A549 (cell line): ENCODE measurements at regions not wholly inside any gene's neighbourhood (a gene's known extent, or its start where the extent isn't known, plus 50 kb on each side); places are given as distances from the start of the nearest gene placed in this dataset.

Experiments
- ATAC-seq, 2 experiments: fragments of 200-7000 bp in 1 of 2; fragments of >200 bp in 1 of 2; cut with Nextera tagmentation in 1 of 2; cut with Tn5 transposase in 1 of 2; 3 replicates each; pipeline versions ENCODE4 v1.8.0 to v1.9.1; 2018 to 2020; ENCODE audit warnings: mild to moderate bottlenecking in 1 of 2, moderate library complexity in 1 of 2
- CTCF ChIA-PET: fragments of 300-600 bp; sonication (Branson Sonifier 250); formaldehyde crosslinking; extraction: SDS; loops from one replicate; lab custom pipeline; 2021; ENCODE audit warnings: antibody characterized with exemption, inconsistent platforms; lab: Yijun Ruan, JAX
- POLR2A ChIA-PET: fragments of 350-600 bp; formaldehyde crosslinking; extraction: SDS; loops from one replicate; lab custom pipeline; 2021; ENCODE audit warnings: antibody characterized with exemption, inconsistent platforms; lab: Yijun Ruan, JAX
- DNase-seq, 2 experiments: peaks; one replicate each; pipeline versions ENCODE4 v3.0.0 to v3.0.0-alpha.2; 2011 to 2016; ENCODE audit warnings: low read depth in 1 of 2, low spot score in 1 of 2
- FAIRE-seq: peaks from 2 replicates; lab custom pipeline; 2011; peaks lifted over from hg19 to GRCh38; lab: Jason Lieb, UNC
- H3K27ac ChIP-seq, 2 experiments: fragments of >200 bp; sonication (Bioruptor Twin); formaldehyde crosslinking; 3 replicates each; pipeline ENCODE4 v1.5.1; 2016 to 2017
- H3K4me1 ChIP-seq: fragments of >200 bp; sonication (Bioruptor Twin); formaldehyde crosslinking; 3 replicates; pipeline ENCODE4 v1.6.1; 2016
- H3K4me2 ChIP-seq: fragments of >200 bp; sonication (Bioruptor Twin); formaldehyde crosslinking; 3 replicates; pipeline ENCODE4 v1.6.1; 2016
- H3K4me3 ChIP-seq: fragments of >200 bp; sonication (Bioruptor Twin); formaldehyde crosslinking; 3 replicates; pipeline ENCODE4 v1.5.1; 2016
- H3K9me3 ChIP-seq: fragments of >200 bp; sonication (Bioruptor Twin); formaldehyde crosslinking; 3 replicates; pipeline ENCODE4 v1.6.1; 2016
- CBX2 ChIP-seq: fragments of 200-600 bp; sonication (generic); IDR thresholded peaks from 2 replicates; pipeline ENCODE4 v1.6.1; 2016; ENCODE audit warnings: low read depth, mild to moderate bottlenecking, borderline replicate concordance
- E2F6 ChIP-seq: IDR thresholded peaks from 2 replicates; pipeline ENCODE4 v1.6.1; 2012; ENCODE audit warnings: low read depth, borderline replicate concordance
- EHMT2 ChIP-seq: fragments of 200-600 bp; sonication (generic); IDR thresholded peaks from 2 replicates; pipeline ENCODE4 v1.6.1; 2016; ENCODE audit warnings: antibody characterized with exemption, low read depth, mild to moderate bottlenecking, moderate library complexity
- ELK1 ChIP-seq: fragments of 150-350 bp; IDR thresholded peaks from 2 replicates; pipeline ENCODE4 v1.6.1; 2014; ENCODE audit warnings: low read depth, mild to moderate bottlenecking, low read length
- EP300 ChIP-seq, 2 experiments: fragments of >200 bp; sonication (Bioruptor Twin); formaldehyde crosslinking; IDR thresholded peaks; 2 replicates in 1 of 2; 3 replicates in 1 of 2; pipeline ENCODE4 v1.6.1; 2016 to 2017
- ESRRA ChIP-seq: fragments of 150-350 bp; IDR thresholded peaks from 2 replicates; pipeline ENCODE4 v1.6.1; 2014; ENCODE audit warnings: mild to moderate bottlenecking, low read length, borderline replicate concordance
- FOSB ChIP-seq: fragments of 250-450 bp; sonication (Bioruptor Pico); IDR thresholded peaks from 2 replicates; pipeline ENCODE4 v1.5.0; 2020; ENCODE audit warnings: mild to moderate bottlenecking, moderate library complexity
- FOXS1 ChIP-seq: fragments of 250-450 bp; sonication (Bioruptor Pico); IDR thresholded peaks from 2 replicates; pipeline ENCODE4 v1.5.0; 2020; ENCODE audit warnings: mild to moderate bottlenecking, moderate library complexity
- HMGXB4 ChIP-seq: fragments of 250-450 bp; sonication (Bioruptor Pico); IDR thresholded peaks from 2 replicates; pipeline ENCODE4 v1.5.0; 2021; ENCODE audit warnings: mild to moderate bottlenecking, moderate library complexity, borderline replicate concordance
- JUNB ChIP-seq: fragments of >200 bp; sonication (Bioruptor Twin); formaldehyde crosslinking; IDR thresholded peaks from 2 replicates; pipeline ENCODE4 v1.6.1; 2016
- MAX ChIP-seq: IDR thresholded peaks from 2 replicates; pipeline ENCODE4 v1.6.1; 2012
- NR3C1 ChIP-seq: fragments of >200 bp; sonication (Bioruptor Twin); formaldehyde crosslinking; IDR thresholded peaks from 3 replicates; pipeline ENCODE4 v1.6.1; 2017
- PBX3 ChIP-seq: IDR thresholded peaks from 2 replicates; pipeline ENCODE4 v1.6.1; 2012
- POLR2AphosphoS2 ChIP-seq: conservative IDR thresholded peaks from 2 replicates; pipeline ENCODE4 v1.6.1; 2012; ENCODE audit warnings: low read length, improper control_type of control experiment, inconsistent platforms
- RAD21 ChIP-seq, 2 experiments: fragments of >200 bp in 1 of 2; sonication (Bioruptor Twin) in 1 of 2; formaldehyde crosslinking in 1 of 2; IDR thresholded peaks in 1 of 2; conservative IDR thresholded peaks in 1 of 2; 2 replicates in 1 of 2; 3 replicates in 1 of 2; pipeline ENCODE4 v1.6.1; 2012 to 2018; ENCODE audit warnings: inconsistent platforms in 1 of 2
- RARB ChIP-seq: fragments of 250-450 bp; sonication (Bioruptor Pico); IDR thresholded peaks from 2 replicates; pipeline ENCODE4 v1.8.0; 2021; ENCODE audit warnings: mild to moderate bottlenecking, moderate library complexity
- REST ChIP-seq: fragments of 200-600 bp; sonication (generic); IDR thresholded peaks from 2 replicates; pipeline ENCODE4 v1.6.1; 2016; ENCODE audit warnings: antibody characterized with exemption, mild to moderate bottlenecking, moderate library complexity
- SMC3 ChIP-seq: fragments of >200 bp; sonication (Bioruptor Twin); formaldehyde crosslinking; IDR thresholded peaks from 3 replicates; pipeline ENCODE4 v1.6.1; 2018; ENCODE audit warnings: inconsistent platforms
- ZC3H11A ChIP-seq: fragments of 450-650 bp; IDR thresholded peaks from 2 replicates; pipeline ENCODE4 v1.6.1; 2014; ENCODE audit warnings: antibody characterized with exemption, mild to moderate bottlenecking
- ZFP36 ChIP-seq: fragments of 450-650 bp; IDR thresholded peaks from 2 replicates; pipeline ENCODE4 v1.6.1; 2014; ENCODE audit warnings: borderline replicate concordance; ENCODE audit not compliant: partially characterized antibody
- WGBS: methylation state at CpG from one replicate; pipeline ENCODE4 v1.1.6; 2017; ENCODE audit errors: missing lambda C conversion rate; 5-methylcytosine and 5-hydroxymethylcytosine counted together

- ATAC-seq, result no peak
- no peaks in the 10 kb centered on the region for H3K9me3 ChIP-seq
- FAIRE-seq, result no peak
- CTCF ChIA-PET, result no interaction called here
- H3K27ac ChIP-seq, result no peak overlapping the region
- POLR2A ChIA-PET, result no interaction called here
- WGBS, result 35% methylated on average over 9 of the region's 9 CpGs
- DNase-seq, result no peak
- no peak for TF ChIP-seq MAX
- TF ChIP-seq NR3C1, result no peak
- TF ChIP-seq POLR2AphosphoS2, result no peak
- TF ChIP-seq SMC3, result no peak
- TF ChIP-seq ELK1, result no peak
- TF ChIP-seq RARB, result no peak
- TF ChIP-seq ZC3H11A, result no peak
- TF ChIP-seq EHMT2, result no peak
- no peak for TF ChIP-seq PBX3
- no peak for TF ChIP-seq FOSB (CRISPR knock-in tag)
- no peak for TF ChIP-seq EP300 (IDR thresholded peaks at IDR 0.05)
- no peak for TF ChIP-seq FOXS1 (CRISPR knock-in tag)
- TF ChIP-seq REST, result no peak
- no peak for TF ChIP-seq ESRRA
- no peak for TF ChIP-seq JUNB
- no peak for TF ChIP-seq E2F6
- no peak for TF ChIP-seq CBX2
- TF ChIP-seq RAD21 (conservative IDR thresholded peaks at IDR 0.05 in 1 of 2, IDR thresholded peaks at IDR 0.05 in 1 of 2), result no peak
- no peak for TF ChIP-seq ZFP36
- TF ChIP-seq HMGXB4 (CRISPR knock-in tag), result no peak
- H3K4me1 ChIP-seq, result no peaks in the 10 kb centered on the region
- H3K4me2 ChIP-seq, result no peak overlapping the region
- no peak overlapping the region for H3K4me3 ChIP-seq
Measured at GRCh38 chr18:69217196-69218000, 183.3 kb upstream of the DOK6 start.
